OCI-LY3 (cell line): ENCODE measurements at regions not wholly inside any gene's neighbourhood (a gene's known extent, or its start where the extent isn't known, plus 50 kb on each side); places are given as distances from the start of the nearest gene placed in this dataset.

Experiments used
- CTCF ChIP-seq: fragments of 200-600, 300-600 bp; sonication (generic); IDR thresholded peaks from 2 replicates; pipeline ENCODE4 v1.5.1; 2014; ENCODE audit warnings: antibody characterized with exemption, low read length, low read depth
- EZH2phosphoT487 ChIP-seq: fragments of 200-600 bp; shearing (Covaris generic); IDR thresholded peaks from 2 replicates; pipeline ENCODE4 v1.6.1; 2018; ENCODE audit warnings: antibody characterized with exemption, mixed run types, low read depth

GRCh38 chr4:22019676-22020075, 71.1 kb upstream of the KCNIP4 start:
- TF ChIP-seq CTCF (no peak), EZH2phosphoT487 (no peak)
